H1 (cell line): ENCODE measurements at regions not wholly inside any gene's neighbourhood (a gene's known extent, or its start where the extent isn't known, plus 50 kb on each side); places are given as distances from the start of the nearest gene placed in this dataset.

Experiments
- CEBPB ChIP-seq: IDR thresholded peaks from 2 replicates; pipeline ENCODE4 v1.6.1; 2012; ENCODE audit warnings: low read depth, low read length
- TF ChIP-seq, protein P1 (sequence below), 3 experiments: IDR thresholded peaks; 1 replicate in 2 of 3; 2 replicates in 1 of 3; pipeline versions ENCODE4 v1.5.1 to v1.6.1; 2011; ENCODE audit warnings: low read length in 3 of 3, mild to moderate bottlenecking in 3 of 3, inconsistent platforms in 2 of 3, low read depth in 1 of 3, moderate library complexity in 1 of 3; ENCODE audit not compliant: insufficient read depth in 1 of 3; ENCODE audit errors: control extremely low read depth in 1 of 3
- TF ChIP-seq, protein P2 (sequence below): IDR thresholded peaks from 2 replicates; pipeline ENCODE4 v1.6.1; 2012; ENCODE audit warnings: inconsistent platforms

DNA sequence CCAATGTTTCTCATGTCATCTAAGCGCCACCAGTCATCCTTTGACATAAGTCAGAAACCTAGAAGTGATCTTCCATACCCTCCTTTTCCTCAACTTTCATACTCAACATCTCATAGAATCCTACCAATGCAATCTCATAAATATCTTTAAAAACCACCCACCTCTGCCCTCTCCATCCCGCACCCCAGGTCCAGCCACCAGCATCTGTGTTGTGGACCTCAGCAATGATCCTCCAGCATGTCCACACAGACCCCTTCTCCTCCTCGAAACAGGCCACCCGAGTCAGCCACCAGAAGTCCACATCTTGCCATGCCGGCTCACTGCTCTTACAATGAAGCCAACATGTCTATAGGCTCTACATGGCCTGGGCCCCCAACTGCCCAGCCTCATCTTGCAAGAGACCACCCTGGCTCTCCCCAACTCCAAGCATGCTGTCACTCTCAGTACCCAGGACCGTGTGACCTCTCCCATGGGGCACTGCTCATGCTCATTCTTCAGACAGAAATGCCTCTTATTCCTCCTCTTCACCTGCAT, 636.7 kb upstream of the ID2 start (continued):
- TF ChIP-seq, protein P1, sequence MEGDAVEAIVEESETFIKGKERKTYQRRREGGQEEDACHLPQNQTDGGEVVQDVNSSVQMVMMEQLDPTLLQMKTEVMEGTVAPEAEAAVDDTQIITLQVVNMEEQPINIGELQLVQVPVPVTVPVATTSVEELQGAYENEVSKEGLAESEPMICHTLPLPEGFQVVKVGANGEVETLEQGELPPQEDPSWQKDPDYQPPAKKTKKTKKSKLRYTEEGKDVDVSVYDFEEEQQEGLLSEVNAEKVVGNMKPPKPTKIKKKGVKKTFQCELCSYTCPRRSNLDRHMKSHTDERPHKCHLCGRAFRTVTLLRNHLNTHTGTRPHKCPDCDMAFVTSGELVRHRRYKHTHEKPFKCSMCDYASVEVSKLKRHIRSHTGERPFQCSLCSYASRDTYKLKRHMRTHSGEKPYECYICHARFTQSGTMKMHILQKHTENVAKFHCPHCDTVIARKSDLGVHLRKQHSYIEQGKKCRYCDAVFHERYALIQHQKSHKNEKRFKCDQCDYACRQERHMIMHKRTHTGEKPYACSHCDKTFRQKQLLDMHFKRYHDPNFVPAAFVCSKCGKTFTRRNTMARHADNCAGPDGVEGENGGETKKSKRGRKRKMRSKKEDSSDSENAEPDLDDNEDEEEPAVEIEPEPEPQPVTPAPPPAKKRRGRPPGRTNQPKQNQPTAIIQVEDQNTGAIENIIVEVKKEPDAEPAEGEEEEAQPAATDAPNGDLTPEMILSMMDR (IDR thresholded peaks at IDR 0.05; ENCODE audit: control extremely low read depth in 1 of 3, insufficient read depth in 1 of 3, low read depth in 1 of 3, low read length in 3 of 3): no peak
- TF ChIP-seq CEBPB: no peak
- TF ChIP-seq, protein P2, sequence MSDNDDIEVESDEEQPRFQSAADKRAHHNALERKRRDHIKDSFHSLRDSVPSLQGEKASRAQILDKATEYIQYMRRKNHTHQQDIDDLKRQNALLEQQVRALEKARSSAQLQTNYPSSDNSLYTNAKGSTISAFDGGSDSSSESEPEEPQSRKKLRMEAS: no peak
- TF ChIP-seq, all 59 proteins: peak for 0
